ENCODE measurements at regions not wholly inside any gene's neighbourhood (a gene's known extent, or its start where the extent isn't known, plus 50 kb on each side); places are given as distances from the start of the nearest gene placed in this dataset.
"Not testable (repeated sequence)": the region's sequence is repeated elsewhere in the genome, so short reads cannot be mapped to it uniquely, and the experiment has no call there.

DNA sequence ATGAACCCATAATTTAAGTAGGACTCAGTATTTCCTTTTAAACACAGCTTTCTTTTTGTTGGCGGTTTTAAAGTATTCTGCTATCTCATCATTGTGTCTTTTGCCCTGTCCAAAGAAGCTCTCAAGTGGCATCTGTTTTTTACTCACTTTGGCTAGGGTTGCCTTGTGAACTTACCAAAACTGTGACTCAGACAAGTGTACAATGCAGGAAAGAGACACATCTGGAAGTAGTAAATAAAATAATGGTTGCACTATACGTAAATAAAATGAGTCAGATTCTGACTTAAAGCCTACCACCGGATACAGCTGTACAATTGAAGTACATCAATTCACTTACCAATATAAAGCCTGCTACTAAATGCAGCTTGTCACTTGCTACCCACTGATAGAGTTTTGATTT, 619.2 kb upstream of the LRFN5 start:
- Histone ChIP-seq H4K8ac (ENCODE audit: low read depth, low read length) (no peak overlapping the region), H3K9ac (ENCODE audit: low read length) (no peak overlapping the region), H2BK5ac (ENCODE audit: low read length) (no peak overlapping the region), H4K5ac (ENCODE audit: low read length) (no peak overlapping the region), H3K79me1 (ENCODE audit: low read length) (no peaks in the 10 kb centered on the region), H3K27me3 (ENCODE audit: insufficient read depth, low read length, poor library complexity) (no peaks in the 10 kb centered on the region), H3K79me2 (ENCODE audit: control insufficient read depth, insufficient read depth, low read length) (no peaks in the 10 kb centered on the region), H2AK5ac (ENCODE audit: low read length) (no peak overlapping the region), H3K4me3 (ENCODE audit: low read length) (no peak overlapping the region), H3K56ac (ENCODE audit: low read length) (no peak overlapping the region), H3K4ac (ENCODE audit: low read depth, low read length) (no peak overlapping the region), H3K23ac (ENCODE audit: low read length) (no peak overlapping the region), H3K4me2 (ENCODE audit: low read length) (no peak overlapping the region), H3K4me1 (ENCODE audit: control insufficient read depth, low read depth, low read length) (no peaks in the 10 kb centered on the region), H2BK15ac (replicated peaks; ENCODE audit: low read depth) (no peak overlapping the region), H3K27ac (ENCODE audit: low read depth, low read length) (no peak overlapping the region), H2BK120ac (ENCODE audit: low read depth, low read length) (no peak overlapping the region), H3K36me3 (ENCODE audit: control insufficient read depth, insufficient read depth, low read length) (no peaks in the 10 kb centered on the region), H3K18ac (ENCODE audit: low read length) (no peak overlapping the region)
- no peak for DNase-seq
- WGBS (ENCODE audit: extremely low coverage, insufficient coverage, low lambda C conversion rate) = no CpG with 5 or more reads among the region's 3 CpGs

DNA sequence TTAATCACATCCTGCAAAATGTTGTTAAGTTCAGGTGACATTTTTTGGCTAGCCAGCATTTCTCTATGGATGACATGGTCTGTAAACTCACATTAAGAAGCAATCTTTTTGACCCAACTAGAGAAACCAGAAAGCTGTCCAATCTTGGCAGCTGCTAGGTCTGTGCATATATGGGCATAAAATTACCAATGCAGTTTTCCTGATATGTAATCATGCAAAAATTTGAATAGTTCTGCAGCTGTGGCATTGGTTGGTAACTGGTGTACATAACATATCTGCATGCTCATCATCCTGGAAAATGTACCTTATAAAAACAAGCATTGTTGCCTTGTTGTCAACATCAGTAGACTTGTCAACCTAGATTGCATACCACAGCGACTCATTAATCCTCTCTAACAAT, 620.0 kb upstream of the LRFN5 start:
- no peak overlapping the region for H3K4me2 ChIP-seq (ENCODE audit: low read length)
- no peak overlapping the region for H2BK120ac ChIP-seq (ENCODE audit: low read depth, low read length)
- no peaks in the 10 kb centered on the region for H3K4me1 ChIP-seq (ENCODE audit: control insufficient read depth, low read depth, low read length)
- DNase-seq = no peak
- no peaks in the 10 kb centered on the region for H3K27me3 ChIP-seq (ENCODE audit: insufficient read depth, low read length, poor library complexity)
- no CpG with 5 or more reads among the region's 1 CpG for WGBS (ENCODE audit: extremely low coverage, insufficient coverage, low lambda C conversion rate)
- H3K79me2 ChIP-seq (ENCODE audit: control insufficient read depth, insufficient read depth, low read length) = no peaks in the 10 kb centered on the region
- no peak overlapping the region for H3K4me3 ChIP-seq (ENCODE audit: low read length)
- no peak overlapping the region for H4K5ac ChIP-seq (ENCODE audit: low read length)
- no peak overlapping the region for H3K27ac ChIP-seq (ENCODE audit: low read depth, low read length)
- H2BK5ac ChIP-seq (ENCODE audit: low read length) = no peak overlapping the region
- no peak overlapping the region for H3K18ac ChIP-seq (ENCODE audit: low read length)
- H3K56ac ChIP-seq (ENCODE audit: low read length) = no peak overlapping the region
- H2BK15ac ChIP-seq (replicated peaks; ENCODE audit: low read depth) = no peak overlapping the region
- H4K8ac ChIP-seq (ENCODE audit: low read depth, low read length) = no peak overlapping the region
- H3K36me3 ChIP-seq (ENCODE audit: control insufficient read depth, insufficient read depth, low read length) = no peaks in the 10 kb centered on the region
- H3K4ac ChIP-seq (ENCODE audit: low read depth, low read length) = no peak overlapping the region
- H3K9ac ChIP-seq (ENCODE audit: low read length) = no peak overlapping the region
- no peak overlapping the region for H2AK5ac ChIP-seq (ENCODE audit: low read length)
- no peak overlapping the region for H3K23ac ChIP-seq (ENCODE audit: low read length)
- no peaks in the 10 kb centered on the region for H3K79me1 ChIP-seq (ENCODE audit: low read length)

DNA sequence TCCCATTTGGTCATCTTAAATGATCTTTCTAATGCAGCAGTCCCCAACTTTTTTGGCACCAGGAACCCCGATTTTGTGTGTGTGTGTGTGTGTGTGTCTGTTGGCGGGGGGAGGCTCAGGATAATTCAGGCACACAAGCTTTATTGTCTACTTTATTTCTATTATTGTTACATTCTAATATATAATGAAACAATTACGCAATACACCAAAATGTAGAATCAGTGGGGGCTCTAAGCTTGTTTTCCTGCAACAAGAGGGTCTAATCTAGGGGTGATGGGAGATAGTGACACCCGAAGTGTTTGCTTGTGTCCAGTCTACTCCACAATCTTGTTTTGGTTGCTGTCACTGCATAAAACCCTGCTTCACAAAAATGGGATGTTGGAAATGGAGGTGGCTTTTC, 621.1 kb upstream of the LRFN5 start:
- Histone ChIP-seq H3K9ac (ENCODE audit: low read length) (no peak overlapping the region), H3K27ac (ENCODE audit: low read depth, low read length) (no peak overlapping the region), H3K56ac (ENCODE audit: low read length) (no peak overlapping the region), H4K8ac (ENCODE audit: low read depth, low read length) (no peak overlapping the region), H4K5ac (ENCODE audit: low read length) (no peak overlapping the region), H3K4me3 (ENCODE audit: low read length) (no peak overlapping the region), H3K4ac (ENCODE audit: low read depth, low read length) (no peak overlapping the region), H3K27me3 (ENCODE audit: insufficient read depth, low read length, poor library complexity) (no peaks in the 10 kb centered on the region), H3K36me3 (ENCODE audit: control insufficient read depth, insufficient read depth, low read length) (no peaks in the 10 kb centered on the region), H2BK5ac (ENCODE audit: low read length) (no peak overlapping the region), H3K79me2 (ENCODE audit: control insufficient read depth, insufficient read depth, low read length) (no peaks in the 10 kb centered on the region), H2BK15ac (replicated peaks; ENCODE audit: low read depth) (no peak overlapping the region), H3K4me2 (ENCODE audit: low read length) (no peak overlapping the region), H2BK120ac (ENCODE audit: low read depth, low read length) (no peak overlapping the region), H3K4me1 (ENCODE audit: control insufficient read depth, low read depth, low read length) (no peaks in the 10 kb centered on the region), H2AK5ac (ENCODE audit: low read length) (no peak overlapping the region), H3K23ac (ENCODE audit: low read length) (no peak overlapping the region), H3K18ac (ENCODE audit: low read length) (no peak overlapping the region), H3K79me1 (ENCODE audit: low read length) (no peaks in the 10 kb centered on the region)
- WGBS (ENCODE audit: extremely low coverage, insufficient coverage, low lambda C conversion rate) = no CpG with 5 or more reads among the region's 4 CpGs
- no peak for DNase-seq

DNA sequence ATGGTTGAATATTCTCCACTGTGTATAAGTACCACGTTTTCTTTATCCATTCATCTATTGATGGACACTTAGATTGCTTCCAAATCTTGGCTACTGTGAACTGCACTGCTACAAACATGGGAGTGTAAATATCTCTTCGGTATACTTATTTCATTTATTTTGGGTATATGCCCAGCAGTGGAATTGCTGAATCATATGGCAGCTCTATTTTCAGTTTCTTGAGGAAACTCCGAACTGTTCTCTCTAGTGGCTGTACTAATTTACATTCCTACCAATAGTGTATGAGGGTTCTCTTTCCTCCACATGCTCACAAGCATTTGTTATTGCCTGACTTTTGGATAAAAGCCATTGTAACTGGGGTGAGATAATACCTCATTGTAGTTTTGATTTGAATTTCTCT, 623.1 kb upstream of the LRFN5 start:
- no peak overlapping the region for H3K4me3 ChIP-seq (ENCODE audit: low read length)
- no peaks in the 10 kb centered on the region for H3K27me3 ChIP-seq (ENCODE audit: insufficient read depth, low read length, poor library complexity)
- H3K79me1 ChIP-seq (ENCODE audit: low read length) = no peaks in the 10 kb centered on the region
- no peak overlapping the region for H3K56ac ChIP-seq (ENCODE audit: low read length)
- H3K9ac ChIP-seq (ENCODE audit: low read length) = no peak overlapping the region
- H3K18ac ChIP-seq (ENCODE audit: low read length) = no peak overlapping the region
- no peak overlapping the region for H2BK5ac ChIP-seq (ENCODE audit: low read length)
- H3K79me2 ChIP-seq (ENCODE audit: control insufficient read depth, insufficient read depth, low read length) = no peaks in the 10 kb centered on the region
- no peaks in the 10 kb centered on the region for H3K4me1 ChIP-seq (ENCODE audit: control insufficient read depth, low read depth, low read length)
- H4K5ac ChIP-seq (ENCODE audit: low read length) = no peak overlapping the region
- no peak overlapping the region for H2BK15ac ChIP-seq (replicated peaks; ENCODE audit: low read depth)
- H2BK120ac ChIP-seq (ENCODE audit: low read depth, low read length) = no peak overlapping the region
- no peak overlapping the region for H3K27ac ChIP-seq (ENCODE audit: low read depth, low read length)
- no peak overlapping the region for H2AK5ac ChIP-seq (ENCODE audit: low read length)
- no CpG with 5 or more reads among the region's 3 CpGs for WGBS (ENCODE audit: extremely low coverage, insufficient coverage, low lambda C conversion rate)
- no peak for DNase-seq
- no peak overlapping the region for H3K4me2 ChIP-seq (ENCODE audit: low read length)
- no peak overlapping the region for H3K23ac ChIP-seq (ENCODE audit: low read length)
- no peaks in the 10 kb centered on the region for H3K36me3 ChIP-seq (ENCODE audit: control insufficient read depth, insufficient read depth, low read length)
- no peak overlapping the region for H3K4ac ChIP-seq (ENCODE audit: low read depth, low read length)
- no peak overlapping the region for H4K8ac ChIP-seq (ENCODE audit: low read depth, low read length)

DNA sequence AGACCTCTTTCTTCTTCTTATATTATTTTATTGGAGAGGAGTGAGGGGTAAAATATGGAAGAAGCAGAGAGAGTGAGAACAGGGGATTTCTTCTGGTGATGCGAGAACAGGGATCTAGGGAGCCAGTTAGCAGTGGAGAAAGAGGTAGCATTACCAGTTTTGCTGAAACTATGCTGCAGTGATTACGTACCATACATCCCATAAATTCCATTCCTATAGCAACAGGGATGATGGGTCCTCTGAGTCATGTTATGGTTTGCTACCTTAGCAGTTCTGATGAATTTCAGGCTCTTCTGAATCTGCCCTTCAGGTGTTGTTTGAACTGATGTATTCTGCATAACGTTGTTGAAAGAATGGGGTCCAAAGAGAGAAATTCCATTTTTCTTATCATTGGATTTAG, 625.4 kb upstream of the LRFN5 start:
- no peak overlapping the region for H4K5ac ChIP-seq (ENCODE audit: low read length)
- WGBS (ENCODE audit: extremely low coverage, insufficient coverage, low lambda C conversion rate) = no CpG with 5 or more reads among the region's 3 CpGs
- H3K9ac ChIP-seq (ENCODE audit: low read length) = no peak overlapping the region
- no peak overlapping the region for H2BK5ac ChIP-seq (ENCODE audit: low read length)
- H2AK5ac ChIP-seq (ENCODE audit: low read length) = no peak overlapping the region
- H3K56ac ChIP-seq (ENCODE audit: low read length) = no peak overlapping the region
- H3K4me2 ChIP-seq (ENCODE audit: low read length) = no peak overlapping the region
- H4K8ac ChIP-seq (ENCODE audit: low read depth, low read length) = no peak overlapping the region
- H2BK120ac ChIP-seq (ENCODE audit: low read depth, low read length) = no peak overlapping the region
- H3K27ac ChIP-seq (ENCODE audit: low read depth, low read length) = no peak overlapping the region
- H3K4ac ChIP-seq (ENCODE audit: low read depth, low read length) = no peak overlapping the region
- H3K79me1 ChIP-seq (ENCODE audit: low read length) = no peaks in the 10 kb centered on the region
- H3K23ac ChIP-seq (ENCODE audit: low read length) = no peak overlapping the region
- H3K36me3 ChIP-seq (ENCODE audit: control insufficient read depth, insufficient read depth, low read length) = no peaks in the 10 kb centered on the region
- no peaks in the 10 kb centered on the region for H3K4me1 ChIP-seq (ENCODE audit: control insufficient read depth, low read depth, low read length)
- DNase-seq = peak; percentile 39
- H3K79me2 ChIP-seq (ENCODE audit: control insufficient read depth, insufficient read depth, low read length) = no peaks in the 10 kb centered on the region
- no peak overlapping the region for H2BK15ac ChIP-seq (replicated peaks; ENCODE audit: low read depth)
- H3K27me3 ChIP-seq (ENCODE audit: insufficient read depth, low read length, poor library complexity) = no peaks in the 10 kb centered on the region
- H3K18ac ChIP-seq (ENCODE audit: low read length) = no peak overlapping the region
- no peak overlapping the region for H3K4me3 ChIP-seq (ENCODE audit: low read length)

DNA sequence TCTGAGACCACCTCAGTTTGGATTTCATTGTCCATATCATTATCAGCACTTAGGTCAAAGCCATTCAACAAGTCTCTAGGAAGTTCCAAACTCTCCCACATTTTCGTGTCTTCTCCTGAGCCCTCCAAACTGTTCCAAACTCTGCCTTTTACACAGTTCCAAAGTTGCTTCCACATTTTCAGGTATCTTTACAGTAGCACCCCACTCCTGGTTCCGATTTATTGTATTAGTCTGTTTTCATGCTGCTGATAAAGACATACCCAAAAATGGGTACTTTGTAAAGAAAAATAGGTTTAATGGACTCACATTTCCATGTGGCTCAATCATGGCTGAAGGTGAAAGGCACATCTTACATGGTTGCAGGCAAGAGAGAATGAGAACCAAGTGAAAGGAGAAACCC, 646.4 kb upstream of the LRFN5 start:
- not testable (repeated sequence) for H3K4me3 ChIP-seq (ENCODE audit: low read length); H2AK5ac ChIP-seq (ENCODE audit: low read length); H2BK5ac ChIP-seq (ENCODE audit: low read length); H3K4me1 ChIP-seq (ENCODE audit: control insufficient read depth, low read depth, low read length); H3K4me2 ChIP-seq (ENCODE audit: low read length); H2BK15ac ChIP-seq (replicated peaks; ENCODE audit: low read depth); H3K27me3 ChIP-seq (ENCODE audit: insufficient read depth, low read length, poor library complexity); H3K23ac ChIP-seq (ENCODE audit: low read length); DNase-seq; H4K8ac ChIP-seq (ENCODE audit: low read depth, low read length); H3K18ac ChIP-seq (ENCODE audit: low read length); H3K36me3 ChIP-seq (ENCODE audit: control insufficient read depth, insufficient read depth, low read length); H3K79me1 ChIP-seq (ENCODE audit: low read length); H3K56ac ChIP-seq (ENCODE audit: low read length); H3K9ac ChIP-seq (ENCODE audit: low read length); H3K79me2 ChIP-seq (ENCODE audit: control insufficient read depth, insufficient read depth, low read length); H3K27ac ChIP-seq (ENCODE audit: low read depth, low read length); H2BK120ac ChIP-seq (ENCODE audit: low read depth, low read length); H3K4ac ChIP-seq (ENCODE audit: low read depth, low read length); H4K5ac ChIP-seq (ENCODE audit: low read length)
- WGBS (ENCODE audit: extremely low coverage, insufficient coverage, low lambda C conversion rate) = no CpG with 5 or more reads among the region's 2 CpGs

Data from mesendoderm (in vitro differentiated cells).